MM.1S (cell line): ENCODE measurements at regions not wholly inside any gene's neighbourhood (a gene's known extent, or its start where the extent isn't known, plus 50 kb on each side); places are given as distances from the start of the nearest gene placed in this dataset.

Experiments used
- CTCF ChIP-seq: fragments of 300-600 bp; sonication (generic); IDR thresholded peaks from 2 replicates; pipeline ENCODE4 v1.5.1; 2016; ENCODE audit warnings: antibody characterized with exemption, low read length, mixed read lengths
- EZH2 ChIP-seq: fragments of 300-600 bp; sonication (generic); optimal IDR thresholded peaks from 2 replicates; pipeline ENCODE3; 2017; ENCODE audit warnings: low read depth, mild to moderate bottlenecking, antibody characterized with exemption, low read length, mixed read lengths
- EZH2phosphoT487 ChIP-seq: fragments of 300-600 bp; sonication (generic); IDR thresholded peaks from 2 replicates; pipeline ENCODE4 v1.6.1; 2018; ENCODE audit warnings: antibody characterized with exemption, low read length

- no peak for TF ChIP-seq EZH2
- no peak for TF ChIP-seq CTCF
- no peak for TF ChIP-seq EZH2phosphoT487
Measured at GRCh38 chrX:65874765-65875164, 165.1 kb downstream of the VSIG4 start.
